ENCODE measurements at regions not wholly inside any gene's neighbourhood (a gene's known extent, or its start where the extent isn't known, plus 50 kb on each side); places are given as distances from the start of the nearest gene placed in this dataset.

GRCh38 chr10:51000976-51001375 lies 73.3 kb upstream of the PRKG1 start:
- TF ChIP-seq, protein P1, sequence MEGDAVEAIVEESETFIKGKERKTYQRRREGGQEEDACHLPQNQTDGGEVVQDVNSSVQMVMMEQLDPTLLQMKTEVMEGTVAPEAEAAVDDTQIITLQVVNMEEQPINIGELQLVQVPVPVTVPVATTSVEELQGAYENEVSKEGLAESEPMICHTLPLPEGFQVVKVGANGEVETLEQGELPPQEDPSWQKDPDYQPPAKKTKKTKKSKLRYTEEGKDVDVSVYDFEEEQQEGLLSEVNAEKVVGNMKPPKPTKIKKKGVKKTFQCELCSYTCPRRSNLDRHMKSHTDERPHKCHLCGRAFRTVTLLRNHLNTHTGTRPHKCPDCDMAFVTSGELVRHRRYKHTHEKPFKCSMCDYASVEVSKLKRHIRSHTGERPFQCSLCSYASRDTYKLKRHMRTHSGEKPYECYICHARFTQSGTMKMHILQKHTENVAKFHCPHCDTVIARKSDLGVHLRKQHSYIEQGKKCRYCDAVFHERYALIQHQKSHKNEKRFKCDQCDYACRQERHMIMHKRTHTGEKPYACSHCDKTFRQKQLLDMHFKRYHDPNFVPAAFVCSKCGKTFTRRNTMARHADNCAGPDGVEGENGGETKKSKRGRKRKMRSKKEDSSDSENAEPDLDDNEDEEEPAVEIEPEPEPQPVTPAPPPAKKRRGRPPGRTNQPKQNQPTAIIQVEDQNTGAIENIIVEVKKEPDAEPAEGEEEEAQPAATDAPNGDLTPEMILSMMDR (IDR thresholded peaks at IDR 0.05), result no peak
- TF ChIP-seq POLR2A (IDR thresholded peaks at IDR 0.05), result no peak

Data from body of pancreas (tissue), 4 donors.